ENCODE measurements at regions not wholly inside any gene's neighbourhood (a gene's known extent, or its start where the extent isn't known, plus 50 kb on each side); places are given as distances from the start of the nearest gene placed in this dataset.

GRCh38 chr11:70833554-70833953 is 418.8 kb downstream of the SHANK2 start:
- TF ChIP-seq CTCF (IDR thresholded peaks at IDR 0.05; ENCODE audit: poor library complexity) (no peak), EZH2 (IDR thresholded peaks at IDR 0.05; ENCODE audit: borderline replicate concordance) (no peak), EZH2phosphoT487 (IDR thresholded peaks at IDR 0.05; ENCODE audit: low read depth, severe bottlenecking, unreplicated experiment) (no peak)
